ENCODE measurements at regions not wholly inside any gene's neighbourhood (a gene's known extent, or its start where the extent isn't known, plus 50 kb on each side); places are given as distances from the start of the nearest gene placed in this dataset.

GRCh38 chr4:107213410-107213809 is 177.3 kb upstream of the DKK2 start:
- no peaks in the 10 kb centered on the region for H3K36me3 ChIP-seq
- 80% methylated on average over 3 of the region's 3 CpGs for WGBS
- no peaks in the 10 kb centered on the region for H3K4me1 ChIP-seq
- H3K27ac ChIP-seq (replicated peaks in 1 of 4): no peak overlapping the region
- DNase-seq (ENCODE audit: extremely low spot score): no peak
- H3K4me3 ChIP-seq: no peak overlapping the region
- H3K9me3 ChIP-seq: no peaks in the 10 kb centered on the region
- H3K27me3 ChIP-seq: no peaks in the 10 kb centered on the region
- intact Hi-C loops (cut with DNase I): no loop called here
- no peak for TF ChIP-seq POLR2A (IDR thresholded peaks at IDR 0.05; ENCODE audit: low read depth)
- no peak for TF ChIP-seq POLR2AphosphoS5 (IDR thresholded peaks at IDR 0.05)
- no peak for TF ChIP-seq CTCF (IDR thresholded peaks at IDR 0.05)
- TF ChIP-seq EP300 (IDR thresholded peaks at IDR 0.05): no peak

GRCh38 chr4:107212565-107212964 is 176.5 kb upstream of the DKK2 start:
- no peak for DNase-seq (ENCODE audit: extremely low spot score)
- H3K27ac ChIP-seq (replicated peaks in 1 of 4): no peak overlapping the region
- H3K36me3 ChIP-seq: no peaks in the 10 kb centered on the region
- no peak for TF ChIP-seq POLR2A (IDR thresholded peaks at IDR 0.05; ENCODE audit: low read depth)
- TF ChIP-seq EP300 (IDR thresholded peaks at IDR 0.05): no peak
- no peak for TF ChIP-seq CTCF (IDR thresholded peaks at IDR 0.05)
- TF ChIP-seq POLR2AphosphoS5 (IDR thresholded peaks at IDR 0.05): no peak
- H3K4me3 ChIP-seq: no peak overlapping the region
- H3K9me3 ChIP-seq: no peaks in the 10 kb centered on the region
- H3K4me1 ChIP-seq: no peaks in the 10 kb centered on the region
- intact Hi-C loops (cut with DNase I): no loop called here
- no peaks in the 10 kb centered on the region for H3K27me3 ChIP-seq
- WGBS: 90% methylated on average over 2 of the region's 2 CpGs

GRCh38 chr4:107210450-107211239 is 174.5 kb upstream of the DKK2 start:
- Histone ChIP-seq H3K4me3 (peak overlapping the region; percentile 9 to 47 (median 32)), H3K9me3 (no peaks in the 10 kb centered on the region), H3K27me3 (no peaks in the 10 kb centered on the region), H3K4me1 (no peaks in the 10 kb centered on the region), H3K36me3 (no peaks in the 10 kb centered on the region), H3K27ac (replicated peaks in 1 of 4) (no peak overlapping the region)
- intact Hi-C loops (cut with DNase I): no loop called here
- no peak for DNase-seq (ENCODE audit: extremely low spot score)
- TF ChIP-seq POLR2A (IDR thresholded peaks at IDR 0.05; ENCODE audit: low read depth): no peak
- no peak for TF ChIP-seq POLR2AphosphoS5 (IDR thresholded peaks at IDR 0.05)
- TF ChIP-seq CTCF (IDR thresholded peaks at IDR 0.05): no peak
- no peak for TF ChIP-seq EP300 (IDR thresholded peaks at IDR 0.05)
- 89% methylated on average over 13 of the region's 13 CpGs for WGBS

GRCh38 chr4:107203733-107204132 is 167.6 kb upstream of the DKK2 start:
- H3K4me1 ChIP-seq: peaks cover 0 to 5% (median 2%) of the 10 kb centered on the region in 4 donors
- no peaks in the 10 kb centered on the region for H3K27me3 ChIP-seq
- H3K4me3 ChIP-seq: no peak overlapping the region
- no peaks in the 10 kb centered on the region for H3K9me3 ChIP-seq
- 94% methylated on average over 8 of the region's 8 CpGs for WGBS
- DNase-seq (ENCODE audit: extremely low spot score): no peak
- TF ChIP-seq CTCF (IDR thresholded peaks at IDR 0.05) (no peak), POLR2AphosphoS5 (IDR thresholded peaks at IDR 0.05) (no peak), EP300 (IDR thresholded peaks at IDR 0.05) (no peak), POLR2A (IDR thresholded peaks at IDR 0.05; ENCODE audit: low read depth) (no peak)
- no peaks in the 10 kb centered on the region for H3K36me3 ChIP-seq
- intact Hi-C loops (cut with DNase I): no loop called here
- H3K27ac ChIP-seq (replicated peaks in 1 of 4): no peak overlapping the region

GRCh38 chr4:107202744-107203143 is 166.6 kb upstream of the DKK2 start:
- H3K4me1 ChIP-seq: peaks cover 0 to 5% (median 2%) of the 10 kb centered on the region in 4 donors
- no peak overlapping the region for H3K27ac ChIP-seq (replicated peaks in 1 of 4)
- no peaks in the 10 kb centered on the region for H3K36me3 ChIP-seq
- H3K9me3 ChIP-seq: no peaks in the 10 kb centered on the region
- DNase-seq (ENCODE audit: extremely low spot score): no peak
- WGBS: 44% methylated on average over 7 of the region's 7 CpGs
- intact Hi-C loops (cut with DNase I): no loop called here
- no peak overlapping the region for H3K4me3 ChIP-seq
- no peaks in the 10 kb centered on the region for H3K27me3 ChIP-seq
- TF ChIP-seq EP300 (IDR thresholded peaks at IDR 0.05) (no peak), POLR2A (IDR thresholded peaks at IDR 0.05; ENCODE audit: low read depth) (no peak), POLR2AphosphoS5 (IDR thresholded peaks at IDR 0.05) (no peak), CTCF (IDR thresholded peaks at IDR 0.05) (no peak)
